ENCODE measurements at regions not wholly inside any gene's neighbourhood (a gene's known extent, or its start where the extent isn't known, plus 50 kb on each side); places are given as distances from the start of the nearest gene placed in this dataset.

GRCh38 chr7:18364396-18364795 lies 131.2 kb upstream of the HDAC9 start:
- Mint-ChIP-seq H3K27ac (no peak overlapping the region), H3K9me3 (no peaks in the 10 kb centered on the region), H3K36me3 (no peaks in the 10 kb centered on the region), H3K27me3 (no peaks in the 10 kb centered on the region), H3K4me3 (no peak overlapping the region), H3K4me1 (ENCODE audit: low read depth in 2 of 2) (peaks cover 0 to 5% of the 10 kb centered on the region in 2 donors)
- no peak for ATAC-seq
- DNase-seq (ENCODE audit: low spot score): no peak

- no peaks in the 10 kb centered on the region for H3K9me3 Mint-ChIP-seq
- H3K27me3 Mint-ChIP-seq: no peaks in the 10 kb centered on the region
- no peak for ATAC-seq
These were observed 129.2 kb upstream of the HDAC9 start for GRCh38 chr7:18366394-18366793.

GRCh38 chr7:18369011-18369410 lies 126.5 kb upstream of the HDAC9 start:
- ATAC-seq: no peak
- no peaks in the 10 kb centered on the region for H3K9me3 Mint-ChIP-seq
- DNase-seq (ENCODE audit: low spot score): no peak
- no peak overlapping the region for H3K4me3 Mint-ChIP-seq
- peak overlapping the region in 1 of 2 donors; percentile 56 for H3K27ac Mint-ChIP-seq
- H3K36me3 Mint-ChIP-seq: no peaks in the 10 kb centered on the region
- H3K4me1 Mint-ChIP-seq (ENCODE audit: low read depth in 2 of 2): peaks cover 0 to 15% of the 10 kb centered on the region in 2 donors
- no peaks in the 10 kb centered on the region for H3K27me3 Mint-ChIP-seq

More at GRCh38 chr7:18366394-18366793, 129.2 kb upstream of the HDAC9 start:
- Mint-ChIP-seq H3K27ac (no peak overlapping the region), H3K4me3 (no peak overlapping the region), H3K36me3 (no peaks in the 10 kb centered on the region), H3K4me1 (ENCODE audit: low read depth in 2 of 2) (peaks cover 0 to 5% of the 10 kb centered on the region in 2 donors)
- DNase-seq (ENCODE audit: low spot score): no peak

- H3K4me3 Mint-ChIP-seq: no peak overlapping the region
- H3K4me1 Mint-ChIP-seq (ENCODE audit: low read depth in 2 of 2): peaks cover 0 to 15% of the 10 kb centered on the region in 2 donors
- ATAC-seq (no peak), DNase-seq (ENCODE audit: low spot score) (no peak)
- H3K36me3 Mint-ChIP-seq: no peaks in the 10 kb centered on the region
- no peaks in the 10 kb centered on the region for H3K9me3 Mint-ChIP-seq
- H3K27me3 Mint-ChIP-seq: no peaks in the 10 kb centered on the region
- no peak overlapping the region for H3K27ac Mint-ChIP-seq
These were observed 124.9 kb upstream of the HDAC9 start for GRCh38 chr7:18370633-18371032.

GRCh38 chr7:18378989-18379605 lies 116.5 kb upstream of the HDAC9 start:
- H3K27me3 Mint-ChIP-seq: no peaks in the 10 kb centered on the region
- H3K4me3 Mint-ChIP-seq: no peak overlapping the region
- H3K36me3 Mint-ChIP-seq: no peaks in the 10 kb centered on the region
- no peak for ATAC-seq
- no peak for DNase-seq (ENCODE audit: low spot score)
- H3K4me1 Mint-ChIP-seq (ENCODE audit: low read depth in 2 of 2): peaks cover 0 to 3% of the 10 kb centered on the region in 2 donors
- H3K9me3 Mint-ChIP-seq: no peaks in the 10 kb centered on the region
- H3K27ac Mint-ChIP-seq: no peak overlapping the region

GRCh38 chr7:18384491-18385143 lies 110.9 kb upstream of the HDAC9 start:
- Mint-ChIP-seq H3K4me3 (no peak overlapping the region), H3K9me3 (no peaks in the 10 kb centered on the region), H3K27me3 (no peaks in the 10 kb centered on the region), H3K36me3 (no peaks in the 10 kb centered on the region), H3K27ac (no peak overlapping the region), H3K4me1 (ENCODE audit: low read depth in 2 of 2) (peaks cover 0 to 7% of the 10 kb centered on the region in 2 donors)
- ATAC-seq: no peak
- DNase-seq (ENCODE audit: low spot score): no peak

- no peak for DNase-seq (ENCODE audit: low spot score)
- peaks cover 7 to 17% of the 10 kb centered on the region in 2 donors for H3K4me1 Mint-ChIP-seq (ENCODE audit: low read depth in 2 of 2)
- no peaks in the 10 kb centered on the region for H3K9me3 Mint-ChIP-seq
- H3K27me3 Mint-ChIP-seq: no peaks in the 10 kb centered on the region
- no peaks in the 10 kb centered on the region for H3K36me3 Mint-ChIP-seq
- H3K27ac Mint-ChIP-seq: no peak overlapping the region
- ATAC-seq: no peak
- no peak overlapping the region for H3K4me3 Mint-ChIP-seq
These were observed 108.9 kb upstream of the HDAC9 start for GRCh38 chr7:18386607-18387006.

GRCh38 chr7:18387191-18387735 lies 108.3 kb upstream of the HDAC9 start:
- no peak overlapping the region for H3K4me3 Mint-ChIP-seq
- H3K27ac Mint-ChIP-seq: no peak overlapping the region
- H3K36me3 Mint-ChIP-seq: no peaks in the 10 kb centered on the region
- H3K9me3 Mint-ChIP-seq: no peaks in the 10 kb centered on the region
- ATAC-seq (no peak), DNase-seq (ENCODE audit: low spot score) (no peak)
- H3K4me1 Mint-ChIP-seq (ENCODE audit: low read depth in 2 of 2): peaks cover 7 to 17% of the 10 kb centered on the region in 2 donors
- no peaks in the 10 kb centered on the region for H3K27me3 Mint-ChIP-seq

- Mint-ChIP-seq H3K27me3 (no peaks in the 10 kb centered on the region), H3K4me1 (ENCODE audit: low read depth in 2 of 2) (peaks cover 7 to 24% of the 10 kb centered on the region in 2 donors), H3K9me3 (no peaks in the 10 kb centered on the region), H3K4me3 (no peak overlapping the region), H3K36me3 (no peaks in the 10 kb centered on the region), H3K27ac (peak overlapping the region in 1 of 2 donors; percentile 45)
- DNase-seq (ENCODE audit: low spot score) (no peak), ATAC-seq (no peak)
These were observed 105.0 kb upstream of the HDAC9 start for GRCh38 chr7:18390535-18390907.

GRCh38 chr7:18393465-18394118 lies 102.0 kb upstream of the HDAC9 start:
- peak overlapping the region in 1 of 2 donors; percentile 20 for H3K27ac Mint-ChIP-seq
- DNase-seq (ENCODE audit: low spot score): no peak
- no peaks in the 10 kb centered on the region for H3K36me3 Mint-ChIP-seq
- H3K4me1 Mint-ChIP-seq (ENCODE audit: low read depth in 2 of 2): peaks cover 7 to 22% of the 10 kb centered on the region in 2 donors
- no peaks in the 10 kb centered on the region for H3K9me3 Mint-ChIP-seq
- ATAC-seq: no peak
- H3K27me3 Mint-ChIP-seq: no peaks in the 10 kb centered on the region
- H3K4me3 Mint-ChIP-seq: no peak overlapping the region

- Mint-ChIP-seq H3K9me3 (no peaks in the 10 kb centered on the region), H3K27me3 (no peaks in the 10 kb centered on the region), H3K27ac (no peak overlapping the region), H3K36me3 (no peaks in the 10 kb centered on the region), H3K4me1 (ENCODE audit: low read depth in 2 of 2) (peaks cover 0 to 18% of the 10 kb centered on the region in 2 donors), H3K4me3 (no peak overlapping the region)
- ATAC-seq (no peak), DNase-seq (ENCODE audit: low spot score) (no peak)
These were observed 99.7 kb upstream of the HDAC9 start for GRCh38 chr7:18395868-18396267.

- H3K27ac Mint-ChIP-seq: no peak overlapping the region
- no peaks in the 10 kb centered on the region for H3K9me3 Mint-ChIP-seq
- no peaks in the 10 kb centered on the region for H3K27me3 Mint-ChIP-seq
- H3K4me1 Mint-ChIP-seq (ENCODE audit: low read depth in 2 of 2): peaks cover 4 to 26% of the 10 kb centered on the region in 2 donors
- ATAC-seq: no peak
- H3K36me3 Mint-ChIP-seq: no peaks in the 10 kb centered on the region
- no peak for DNase-seq (ENCODE audit: low spot score)
- H3K4me3 Mint-ChIP-seq: no peak overlapping the region
These were observed 98.6 kb upstream of the HDAC9 start for GRCh38 chr7:18396953-18397352.

- Mint-ChIP-seq H3K27me3 (no peaks in the 10 kb centered on the region), H3K36me3 (no peaks in the 10 kb centered on the region), H3K9me3 (no peaks in the 10 kb centered on the region), H3K27ac (peak overlapping the region in 1 of 2 donors; percentile 24), H3K4me1 (ENCODE audit: low read depth in 2 of 2) (peaks cover 10 to 28% of the 10 kb centered on the region in 2 donors), H3K4me3 (no peak overlapping the region)
- DNase-seq (ENCODE audit: low spot score) (no peak), ATAC-seq (no peak)
These were observed 95.9 kb upstream of the HDAC9 start for GRCh38 chr7:18399436-18400235.
